NCI-H1417 treated with DMSO at 0.1 percent for 48 hours (cell line): ENCODE measurements at regions not wholly inside any gene's neighbourhood (a gene's known extent, or its start where the extent isn't known, plus 50 kb on each side); places are given as distances from the start of the nearest gene placed in this dataset.

Source experiments
- DNase-seq: peaks from one replicate; lab custom pipeline; 2025; lab: John Stamatoyannopoulos, UW

DNA sequence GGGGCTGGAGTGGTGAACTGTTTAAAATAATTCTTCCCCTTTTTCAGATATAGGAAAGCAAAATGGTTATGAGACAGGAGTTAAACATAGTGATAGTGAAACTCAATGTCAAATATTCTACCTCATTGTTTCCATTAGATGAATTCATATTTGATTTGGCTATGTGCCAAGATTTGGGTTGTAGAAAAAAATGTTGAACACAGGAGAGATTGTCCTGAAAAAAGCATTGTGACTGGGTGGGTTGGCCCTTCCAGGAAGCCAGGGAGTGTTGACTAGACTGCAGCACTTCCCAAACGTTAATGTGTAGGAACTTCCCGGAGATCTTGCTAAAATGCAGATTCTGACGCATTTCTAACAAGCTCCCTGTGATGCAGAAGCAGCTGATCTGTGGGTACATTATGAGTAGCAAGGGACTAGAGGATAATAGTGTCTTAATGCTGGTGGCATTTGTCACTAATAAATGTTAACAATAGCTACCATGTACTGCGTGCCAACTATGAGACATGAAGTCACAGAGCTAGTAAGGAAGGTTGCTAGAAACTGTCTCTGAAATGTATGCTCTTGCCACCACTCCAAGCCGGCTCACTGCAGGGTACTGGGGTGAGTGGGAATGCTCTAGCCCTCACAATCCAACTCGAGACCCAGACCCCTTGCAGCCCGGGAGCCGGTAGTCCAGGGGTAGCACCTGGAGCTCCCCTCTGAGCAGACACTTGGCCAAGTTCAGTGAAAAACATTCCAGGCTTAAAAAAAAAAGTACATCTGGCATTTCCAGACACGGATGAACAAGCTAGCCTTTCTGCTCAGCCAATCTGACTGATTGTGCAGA, 120.6 kb downstream of the CD47 start:
- no peak for DNase-seq

DNA sequence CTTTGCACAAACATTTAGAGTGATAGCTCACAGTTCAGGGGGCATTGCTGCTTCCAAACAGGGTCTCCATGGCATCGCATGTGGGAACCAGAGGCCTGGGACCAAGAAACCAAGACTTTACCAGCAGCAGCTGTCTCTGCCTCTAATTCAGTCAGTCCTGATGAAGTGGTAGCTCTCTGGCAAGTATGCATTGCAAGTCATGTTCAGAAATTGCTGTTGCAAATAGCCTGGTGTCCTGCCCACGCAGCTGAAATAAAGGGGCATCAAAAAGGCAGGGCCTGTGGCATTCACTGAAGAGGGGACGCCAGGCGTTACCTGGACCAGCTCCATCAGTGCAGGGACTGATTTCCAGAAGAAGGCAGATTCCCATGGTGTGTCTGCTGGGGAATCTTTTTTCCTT, 121.3 kb downstream of the CD47 start:
- DNase-seq: no peak

DNA sequence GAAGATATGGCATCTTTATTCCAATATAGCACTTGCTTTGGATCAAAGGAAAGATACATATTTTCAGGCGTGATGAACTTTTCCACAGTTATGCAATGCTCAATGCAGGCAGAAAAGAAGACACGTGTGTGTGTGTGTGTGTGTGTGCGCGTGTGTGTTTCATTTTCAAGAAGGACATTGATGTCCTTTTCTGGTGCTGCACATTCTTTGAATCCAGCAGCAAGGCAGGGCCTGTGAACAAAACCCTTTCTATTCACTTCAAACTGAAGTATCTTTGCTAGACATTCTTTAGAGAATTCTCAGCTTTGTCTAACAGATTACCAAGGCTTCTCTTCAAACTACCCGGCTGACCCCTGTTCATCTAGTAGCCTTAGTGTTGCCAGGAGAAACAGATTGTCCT, 124.6 kb downstream of the CD47 start:
- DNase-seq: no peak

DNA sequence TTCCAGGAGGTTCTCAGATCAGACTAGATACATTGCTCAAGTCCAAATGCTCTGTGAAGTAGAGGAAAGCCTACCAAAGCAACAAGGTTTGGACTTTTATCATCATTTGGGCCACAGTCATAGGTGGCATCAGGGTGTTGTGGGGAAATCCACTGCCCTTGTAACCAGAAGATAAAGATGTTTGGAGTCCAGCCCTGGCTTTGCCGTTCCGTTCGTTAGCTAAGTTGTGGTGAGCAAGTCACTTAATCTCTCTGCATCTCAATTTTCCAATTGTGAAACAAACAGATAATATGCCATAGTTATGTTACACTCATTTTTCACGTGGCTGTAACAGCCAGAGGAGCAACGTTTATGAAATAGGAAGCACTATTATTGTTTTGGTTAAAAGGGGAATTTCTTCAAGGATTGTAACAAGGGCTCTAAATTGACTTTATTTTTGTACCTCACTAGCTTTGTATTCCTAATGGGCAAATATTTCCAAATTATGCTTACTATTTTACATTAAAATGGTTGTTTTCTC, 125.6 kb downstream of the CD47 start:
- DNase-seq: no peak

DNA sequence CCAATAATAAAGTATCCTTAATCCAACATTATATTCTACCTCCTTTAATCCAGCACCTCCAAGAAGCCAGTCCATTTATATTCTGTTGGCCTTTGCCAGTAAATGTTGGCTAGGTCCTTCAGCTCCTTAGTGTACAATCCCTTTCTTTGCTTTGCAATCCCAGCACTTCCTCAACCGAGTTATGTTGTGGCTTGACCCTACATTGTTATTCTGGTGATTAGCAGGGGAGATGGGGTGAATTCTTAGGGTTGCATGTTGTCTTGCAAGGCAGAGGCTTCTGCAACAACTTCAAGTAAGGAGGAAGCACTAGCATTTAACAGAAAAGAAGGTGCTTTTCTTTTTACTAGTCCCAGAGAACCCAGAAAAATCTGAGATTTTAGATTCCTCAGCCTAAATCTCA, 127.2 kb downstream of the CD47 start:
- DNase-seq: no peak

DNA sequence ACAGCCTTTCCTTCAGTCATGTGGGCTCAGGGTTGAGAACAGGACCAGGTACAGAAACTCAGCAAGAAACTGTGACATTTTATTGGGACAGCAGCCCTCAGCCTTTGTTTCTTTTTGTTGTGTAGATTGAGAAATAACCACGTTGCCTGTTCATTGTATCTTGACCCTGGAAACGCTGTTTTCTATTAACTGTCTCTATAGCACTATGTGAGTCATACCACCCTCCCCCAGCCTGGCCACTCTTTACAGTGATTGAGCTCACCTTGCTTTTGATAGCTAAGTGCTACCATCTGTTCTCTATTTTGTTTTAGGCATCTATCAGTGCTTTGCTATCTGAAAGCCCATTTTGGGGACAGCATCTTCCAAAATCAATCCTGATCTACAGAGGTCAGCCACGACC, 127.9 kb downstream of the CD47 start:
- DNase-seq: no peak

DNA sequence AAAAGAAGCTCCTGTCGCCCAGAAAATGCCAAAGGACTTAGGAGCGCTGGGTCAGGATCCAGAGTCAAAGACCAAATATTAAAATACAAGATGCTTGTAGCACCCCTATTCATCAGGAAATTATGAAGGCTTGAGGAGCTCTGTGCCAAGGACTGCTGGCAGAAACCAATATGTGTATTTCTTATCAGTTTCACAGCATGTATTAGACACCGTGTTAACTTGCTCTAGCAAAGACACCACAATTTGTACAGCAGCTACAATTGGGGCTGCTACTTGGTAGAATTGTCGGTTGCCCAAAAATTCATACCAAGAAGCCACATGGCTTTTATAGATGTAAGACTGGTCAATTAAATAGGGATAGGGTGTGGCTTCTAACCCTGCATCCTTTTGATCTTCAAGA, 128.8 kb downstream of the CD47 start:
- no peak for DNase-seq

DNA sequence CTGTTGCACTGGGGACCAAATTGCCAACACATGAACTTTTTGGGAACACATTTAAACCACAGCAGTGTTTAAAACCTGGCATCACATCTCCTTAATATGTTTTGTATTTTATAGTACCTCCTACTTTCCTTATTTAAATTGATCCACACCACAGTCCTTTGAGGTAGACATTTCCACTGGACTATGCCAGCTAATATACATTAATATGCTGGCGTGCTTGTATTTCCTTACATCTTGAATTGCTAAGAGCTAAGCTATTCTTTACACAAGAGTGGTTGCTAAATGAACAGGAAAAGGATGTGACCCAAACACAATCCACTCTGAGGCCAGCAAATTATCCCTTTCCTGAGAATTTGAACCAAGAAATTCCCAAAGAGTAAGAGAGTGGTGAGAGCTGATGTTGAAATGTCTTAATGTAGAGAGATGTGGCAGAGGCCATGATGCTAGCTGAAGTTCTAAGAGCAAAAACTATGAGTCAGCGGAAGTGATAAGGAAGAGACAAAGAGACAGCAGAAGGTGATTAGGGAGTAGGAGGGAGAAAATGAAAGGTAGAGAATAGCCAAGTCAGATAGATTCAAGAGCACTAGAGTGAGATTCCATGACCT, 131.2 kb downstream of the CD47 start:
- DNase-seq: no peak

DNA sequence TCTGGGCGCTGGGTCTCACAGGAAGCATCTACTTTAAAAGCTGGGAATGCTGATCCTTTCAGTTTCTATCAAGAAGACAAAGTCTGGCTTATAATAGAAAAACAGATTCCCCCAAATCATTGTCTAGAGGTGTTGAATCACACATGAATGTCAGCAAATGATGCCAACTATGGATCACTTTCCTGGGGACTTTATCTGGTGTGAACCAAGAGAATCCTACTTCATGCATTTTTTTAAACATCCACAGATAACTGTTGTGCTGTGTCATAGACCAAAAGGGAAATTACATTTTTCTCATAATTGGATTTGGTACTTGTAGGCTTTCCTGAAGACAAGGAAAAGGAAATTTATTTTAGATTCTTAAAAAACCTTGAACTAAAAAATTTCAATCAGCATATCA, 132.7 kb downstream of the CD47 start:
- DNase-seq: no peak

DNA sequence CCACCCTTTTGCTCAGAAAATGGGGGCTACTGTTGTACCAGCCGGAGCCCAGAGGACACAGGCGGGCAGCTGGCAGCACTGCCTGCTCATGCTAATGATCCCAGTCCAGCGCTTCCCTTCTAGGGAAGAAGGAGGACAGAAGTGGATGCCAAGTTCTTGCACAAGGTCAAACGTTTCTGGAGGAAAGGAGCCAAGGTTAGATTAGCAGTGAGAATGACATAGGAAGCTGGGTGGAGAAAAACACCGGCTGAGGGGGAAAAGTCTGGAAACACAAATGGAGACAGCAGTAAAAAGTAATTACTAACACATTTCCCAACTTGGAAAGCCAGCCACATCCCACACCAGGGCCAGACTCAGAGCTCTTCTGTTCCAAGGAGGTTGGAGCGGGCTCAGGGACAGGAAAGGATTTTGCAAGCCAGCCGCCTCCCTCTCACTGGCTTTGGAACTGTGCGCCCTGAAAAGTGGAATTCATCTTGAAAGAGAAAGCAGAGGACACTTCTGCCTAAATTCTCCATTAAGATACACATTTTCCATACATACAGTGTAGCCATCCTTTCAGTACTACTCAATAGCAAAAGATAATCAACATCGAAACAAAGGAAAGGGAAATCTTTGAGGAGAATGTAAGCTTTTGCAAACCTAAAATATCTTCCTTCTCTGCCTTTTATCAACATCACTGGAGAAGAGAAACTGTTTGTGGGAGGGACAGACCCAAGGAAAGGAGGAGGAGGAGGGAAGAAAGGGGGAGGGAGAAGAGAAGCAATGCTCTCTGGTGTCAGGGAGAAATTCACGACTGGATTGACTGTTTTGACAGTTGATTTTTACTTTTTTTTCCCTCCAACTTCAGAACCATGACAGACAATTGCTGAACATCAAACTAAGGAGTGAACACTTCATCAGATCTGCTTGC, 133.6 kb downstream of the CD47 start:
- no peak for DNase-seq

DNA sequence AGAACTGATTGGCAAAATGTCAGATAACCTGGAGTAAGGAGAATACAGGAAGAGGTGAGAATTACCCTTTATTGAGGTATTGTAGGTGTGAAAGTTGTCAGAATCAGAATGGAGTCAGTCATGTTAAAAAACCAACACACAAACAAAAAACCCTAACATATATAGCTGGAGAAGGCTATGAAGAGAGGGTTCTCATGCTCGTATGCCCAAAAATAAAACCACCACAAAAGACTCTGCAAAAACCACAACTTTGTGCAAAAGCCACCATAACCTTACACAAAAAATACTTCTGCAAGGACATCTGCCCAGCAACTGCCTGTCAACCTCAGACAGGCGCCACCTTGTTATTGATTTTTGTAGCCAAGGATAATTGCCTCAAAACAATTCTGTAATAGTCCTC, 136.0 kb downstream of the CD47 start:
- no peak for DNase-seq

DNA sequence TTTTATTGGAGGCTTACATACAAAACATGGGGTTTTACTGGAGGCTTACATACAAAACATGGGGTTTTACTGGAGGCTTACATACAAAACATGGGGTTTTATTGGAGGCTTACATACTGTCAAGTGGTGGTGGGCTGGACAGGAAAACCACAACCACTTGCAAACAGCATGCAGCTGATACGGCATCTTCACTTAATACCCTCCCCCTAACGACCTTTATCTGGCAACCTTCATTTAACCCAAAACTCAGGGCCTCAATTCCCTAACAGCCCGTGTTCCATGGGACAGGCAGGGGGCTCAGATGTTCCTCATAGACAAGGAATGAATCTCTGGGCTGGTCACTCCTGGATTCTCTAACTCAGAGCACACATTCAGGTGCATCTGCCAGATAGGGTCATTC, 137.1 kb downstream of the CD47 start:
- no peak for DNase-seq

DNA sequence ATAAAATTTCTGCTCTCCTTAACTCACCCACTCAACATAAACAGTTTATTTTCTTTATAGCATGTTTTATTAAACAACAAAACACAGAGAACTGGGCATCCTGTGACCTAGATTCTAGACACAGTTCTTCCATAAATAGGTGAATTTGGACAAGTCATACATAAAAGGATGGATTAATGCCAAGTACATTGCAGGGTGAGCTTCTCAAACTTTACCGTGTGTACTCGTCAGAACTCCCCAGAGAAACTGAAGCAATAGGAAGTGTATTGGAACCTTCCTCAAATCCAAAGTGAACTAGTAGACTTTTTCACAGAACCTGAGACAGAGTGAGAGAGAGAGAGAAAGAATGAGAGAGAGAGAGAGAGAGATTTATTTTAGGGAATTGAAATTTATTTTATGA, 139.7 kb downstream of the CD47 start:
- DNase-seq: no peak

DNA sequence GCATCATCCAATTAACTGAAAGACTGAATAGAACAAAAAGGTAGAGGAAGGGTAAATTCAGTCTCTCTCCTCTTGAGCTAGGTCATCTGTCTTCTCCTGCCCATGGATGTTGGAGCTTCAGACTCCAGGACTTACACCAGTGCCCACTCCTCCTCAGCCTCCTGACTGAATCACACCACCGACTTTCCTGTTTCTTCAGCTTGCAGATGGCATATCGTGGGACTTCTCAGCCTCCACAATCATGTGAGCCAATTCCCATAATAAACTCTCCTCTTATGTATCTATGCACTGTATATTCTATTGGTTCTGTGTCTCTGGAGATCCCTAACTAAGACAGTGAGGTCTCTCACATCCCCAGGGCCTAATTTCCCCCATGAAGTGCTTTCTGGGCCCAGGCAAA, 140.4 kb downstream of the CD47 start:
- no peak for DNase-seq

DNA sequence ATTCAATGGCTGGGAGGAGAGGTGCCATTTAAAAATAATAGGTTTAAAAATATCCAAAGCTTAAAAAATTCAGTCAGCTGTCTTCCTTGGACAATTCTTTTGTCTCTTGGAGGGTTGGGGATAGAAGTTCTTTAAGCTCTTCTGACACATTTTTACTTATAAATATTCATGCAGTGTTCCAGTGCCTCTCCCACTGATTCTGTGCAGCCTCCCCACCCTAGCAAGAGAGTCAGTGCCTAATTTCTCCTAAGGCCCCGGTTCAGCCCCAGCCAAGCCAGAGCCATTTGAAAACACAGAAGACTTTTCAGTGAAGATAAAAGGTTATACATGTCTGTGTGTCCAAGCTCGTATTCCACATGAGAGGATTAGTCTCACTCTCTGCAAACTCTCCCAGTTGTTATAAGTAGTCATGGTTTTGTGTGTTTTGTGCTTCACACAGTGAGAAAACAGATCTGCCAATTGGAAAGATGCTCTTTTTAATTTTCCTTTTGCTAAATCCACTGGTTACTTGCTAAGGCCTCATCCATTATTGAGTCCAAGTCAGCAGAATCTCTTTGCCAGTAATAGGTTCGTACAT, 141.3 kb downstream of the CD47 start:
- DNase-seq: no peak

DNA sequence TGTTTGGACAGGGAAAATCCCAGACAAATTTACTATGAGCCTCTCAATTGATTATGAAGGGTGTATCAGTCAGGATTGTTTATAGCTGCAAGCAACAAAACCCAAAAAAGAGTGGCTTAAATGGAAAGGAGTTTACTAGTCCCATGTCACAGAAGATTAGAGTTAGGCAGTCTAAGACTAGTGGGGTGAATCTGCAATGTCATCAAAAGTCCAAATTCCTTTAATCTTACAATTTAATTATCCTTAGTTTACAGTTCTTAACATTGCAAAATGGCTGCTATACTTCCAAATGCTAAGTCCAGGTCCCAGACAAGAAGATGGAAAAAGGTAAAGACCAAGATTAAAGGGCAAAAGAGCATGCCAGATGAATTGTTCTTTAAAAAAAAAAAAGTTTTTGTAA, 143.6 kb downstream of the CD47 start:
- no peak for DNase-seq

DNA sequence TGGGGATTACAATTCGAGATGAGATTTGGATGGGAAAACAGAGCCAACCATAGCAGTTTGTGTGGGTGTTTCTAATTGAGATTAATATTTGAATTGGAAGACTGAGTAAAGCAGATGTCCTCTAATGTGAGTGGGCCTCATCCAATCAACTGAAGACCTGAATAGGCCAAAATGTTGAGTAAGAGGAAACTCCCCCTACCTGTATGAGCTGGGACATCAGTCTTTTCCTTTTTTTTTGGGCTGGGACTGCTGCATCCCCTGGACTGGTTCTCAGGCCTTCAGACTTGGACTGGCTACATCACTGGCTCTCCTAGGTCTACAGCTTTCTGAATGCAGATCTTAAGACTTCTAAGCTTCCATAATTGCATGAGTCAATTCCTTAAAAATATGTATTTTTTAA, 144.1 kb downstream of the CD47 start:
- DNase-seq: no peak

DNA sequence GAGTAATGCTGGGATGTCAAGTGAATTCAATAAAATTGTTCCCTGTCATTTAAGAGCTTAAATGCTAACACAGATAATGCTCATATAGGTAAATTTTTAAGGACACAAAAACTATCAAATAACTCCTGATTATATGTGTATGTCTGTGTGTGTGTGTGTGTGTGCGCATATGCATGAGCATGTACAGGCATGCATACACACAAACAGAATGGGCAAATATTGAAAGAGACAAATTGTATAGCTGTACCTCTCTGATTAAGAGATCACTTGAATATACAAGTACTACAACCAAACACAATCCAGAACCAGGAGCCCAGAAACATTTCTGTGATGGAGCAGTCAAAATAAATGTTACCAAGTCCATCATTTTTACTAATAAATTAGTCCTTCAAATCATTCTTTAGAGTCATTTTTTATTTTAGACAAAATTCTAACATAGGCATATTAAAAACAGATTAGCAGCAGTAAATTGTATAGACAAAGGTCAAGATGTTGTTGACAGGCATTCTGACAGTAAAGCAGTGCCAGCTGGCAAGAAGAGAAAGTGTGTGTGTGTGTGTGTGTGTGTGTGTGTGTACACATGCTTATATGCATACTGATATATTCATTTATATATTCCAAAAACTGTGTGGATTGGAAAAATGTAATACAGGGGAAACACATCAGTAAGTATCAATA, 145.3 kb downstream of the CD47 start:
- DNase-seq: no peak

DNA sequence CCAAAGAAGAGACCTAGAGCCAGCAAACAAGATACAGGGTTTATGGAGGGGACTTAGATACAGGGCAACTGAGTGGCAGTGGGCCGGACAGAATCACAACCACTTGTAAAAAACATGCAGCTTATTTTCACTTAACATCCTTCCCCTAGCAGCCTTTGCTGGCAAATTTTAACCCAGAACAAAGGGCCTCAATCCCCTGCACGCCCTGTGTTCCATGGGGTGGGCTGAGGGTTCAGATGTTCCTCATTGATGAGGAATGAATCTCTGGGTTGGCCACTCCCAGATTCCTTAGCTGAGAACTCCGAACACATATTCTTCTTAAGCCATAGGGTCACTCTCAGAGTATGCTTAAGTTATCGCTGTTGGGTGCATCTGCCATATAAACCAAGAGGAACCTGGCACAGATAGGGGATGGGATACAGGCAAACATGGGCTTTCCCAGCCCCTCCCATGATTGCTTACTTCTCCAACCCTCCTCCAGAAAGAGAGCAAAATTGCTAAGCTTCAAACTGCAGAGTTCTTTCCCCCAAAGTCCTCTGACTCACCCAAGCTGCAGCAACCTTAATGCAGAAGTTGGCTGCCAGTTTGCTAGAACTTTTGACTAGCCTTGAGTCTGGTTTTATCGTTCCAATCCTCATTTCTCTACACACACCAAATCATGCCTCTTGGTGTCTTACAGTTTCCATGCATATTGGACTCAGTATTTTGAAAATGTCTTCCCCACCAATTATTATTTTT, 146.9 kb downstream of the CD47 start:
- DNase-seq: no peak

DNA sequence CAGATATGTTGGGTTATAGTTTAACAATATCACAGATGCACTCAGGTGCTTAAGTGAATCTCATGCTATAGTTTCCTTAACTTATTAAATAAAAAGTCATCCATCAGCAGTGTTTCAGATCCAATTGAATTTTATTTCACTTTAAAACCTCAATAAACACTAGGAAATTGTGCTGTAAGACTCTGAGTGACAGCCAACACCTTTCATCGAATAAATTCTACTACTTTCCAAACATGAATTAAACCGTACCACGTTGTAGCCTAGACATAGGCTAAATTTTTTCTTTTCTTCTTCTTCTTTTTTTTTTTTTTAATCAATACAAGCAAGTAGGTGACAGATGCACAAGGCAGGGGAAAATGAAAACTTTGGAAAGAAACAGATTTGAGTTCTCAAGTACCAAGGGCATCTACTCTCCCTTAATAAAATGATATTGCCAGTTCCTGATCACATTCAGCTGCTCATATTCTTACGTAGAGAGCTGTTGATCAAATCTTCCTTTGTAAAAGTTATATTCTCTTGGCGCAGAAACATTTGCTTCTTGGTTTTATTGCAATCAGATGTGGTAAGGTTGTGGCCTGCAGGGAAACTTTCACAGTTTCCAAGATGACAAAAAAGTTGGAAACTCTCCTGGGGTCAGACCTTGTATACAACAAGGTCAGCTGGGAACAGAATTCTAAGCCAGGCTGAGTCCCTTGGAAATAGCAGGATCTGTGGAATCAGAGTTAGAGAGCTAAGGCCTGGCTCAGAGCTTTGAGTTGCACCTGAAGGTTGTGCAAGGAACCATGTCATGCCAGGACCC, 147.7 kb downstream of the CD47 start:
- no peak for DNase-seq
